Putamen (tissue), 1 donor: ENCODE measurements at regions not wholly inside any gene's neighbourhood (a gene's known extent, or its start where the extent isn't known, plus 50 kb on each side); places are given as distances from the start of the nearest gene placed in this dataset.
A peak's percentile ranks its signal among the peaks of the same experiment; 100 is the strongest.
"Not testable (repeated sequence)": the region's sequence is repeated elsewhere in the genome, so short reads cannot be mapped to it uniquely, and the experiment has no call there.

ENCODE experiments used
- DNase-seq: peaks from one replicate; pipeline ENCODE4 v3.0.0-alpha.2; 2016; ENCODE audit warnings: low spot score

- no peak for DNase-seq
Measured at GRCh38 chr17:68141050-68141449, 105.5 kb downstream of the KPNA2 start.

- no peak for DNase-seq
Measured at GRCh38 chr17:68142595-68142994, 105.2 kb upstream of the AMZ2 start.

- no peak for DNase-seq
Measured at GRCh38 chr17:68143425-68143824, 104.4 kb upstream of the AMZ2 start.

GRCh38 chr17:68145088-68145487 lies 102.8 kb upstream of the AMZ2 start:
- DNase-seq: no peak

- DNase-seq: no peak
Measured at GRCh38 chr17:68148936-68149335, 98.9 kb upstream of the AMZ2 start.

GRCh38 chr17:68152161-68152571 lies 95.7 kb upstream of the AMZ2 start:
- no peak for DNase-seq

GRCh38 chr17:68155692-68156091 lies 92.2 kb upstream of the AMZ2 start:
- no peak for DNase-seq

- no peak for DNase-seq
Measured at GRCh38 chr17:68161644-68162428, 86.0 kb upstream of the AMZ2 start.

GRCh38 chr17:68168273-68169164 lies 79.3 kb upstream of the AMZ2 start:
- DNase-seq: not testable (repeated sequence)

GRCh38 chr17:68169165-68169821 lies 78.5 kb upstream of the AMZ2 start:
- DNase-seq: not testable (repeated sequence)

GRCh38 chr17:68169840-68170239 lies 78.0 kb upstream of the AMZ2 start:
- no peak for DNase-seq

- no peak for DNase-seq
Measured at GRCh38 chr17:68170246-68170645, 77.6 kb upstream of the AMZ2 start.

GRCh38 chr17:68172461-68172954 lies 75.3 kb upstream of the AMZ2 start:
- peak; percentile 48 for DNase-seq

GRCh38 chr17:68175416-68175815 lies 72.4 kb upstream of the AMZ2 start:
- DNase-seq: no peak

- no peak for DNase-seq
Measured at GRCh38 chr17:68175905-68176304, 71.9 kb upstream of the AMZ2 start.

GRCh38 chr17:68176718-68177117 lies 71.1 kb upstream of the AMZ2 start:
- DNase-seq: no peak

GRCh38 chr17:68178831-68179230 lies 69.0 kb upstream of the AMZ2 start:
- DNase-seq: no peak

- DNase-seq: no peak
Measured at GRCh38 chr17:68179236-68179925, 68.5 kb upstream of the AMZ2 start.

- DNase-seq: no peak
Measured at GRCh38 chr17:68179926-68180285, 67.9 kb upstream of the AMZ2 start.

- DNase-seq: no peak
Measured at GRCh38 chr17:68182011-68182306, 65.9 kb upstream of the AMZ2 start.

GRCh38 chr17:68182940-68183551 lies 64.8 kb upstream of the AMZ2 start:
- no peak for DNase-seq

GRCh38 chr17:68184141-68184571 lies 63.7 kb upstream of the AMZ2 start:
- no peak for DNase-seq
